SKM-1 (cell line): ENCODE measurements at regions not wholly inside any gene's neighbourhood (a gene's known extent, or its start where the extent isn't known, plus 50 kb on each side); places are given as distances from the start of the nearest gene placed in this dataset.

ENCODE experiments used
- DNase-seq: peaks from one replicate; lab custom pipeline; 2025; ENCODE audit not compliant: unreplicated experiment; lab: John Stamatoyannopoulos, UW

DNA sequence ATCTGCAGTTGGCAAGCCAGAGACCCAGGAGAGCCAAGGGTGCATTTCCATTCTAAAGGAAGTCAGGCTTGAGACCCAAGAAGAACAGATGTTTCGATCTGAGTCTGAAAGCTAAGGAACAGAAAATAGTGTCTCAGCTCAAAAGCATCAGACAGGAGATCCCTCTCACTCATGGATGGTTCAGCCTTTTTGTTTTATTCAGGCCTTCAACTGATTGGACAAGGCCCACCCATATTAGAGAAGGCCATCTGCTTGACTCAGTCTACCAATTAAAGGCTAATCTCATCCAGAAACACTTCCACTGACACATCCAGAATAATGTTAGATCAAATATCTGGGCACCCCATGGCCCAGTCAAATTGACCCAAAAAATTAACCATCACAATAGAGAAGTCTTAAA lies 255.0 kb downstream of the TXNL1 start:
- no peak for DNase-seq

DNA sequence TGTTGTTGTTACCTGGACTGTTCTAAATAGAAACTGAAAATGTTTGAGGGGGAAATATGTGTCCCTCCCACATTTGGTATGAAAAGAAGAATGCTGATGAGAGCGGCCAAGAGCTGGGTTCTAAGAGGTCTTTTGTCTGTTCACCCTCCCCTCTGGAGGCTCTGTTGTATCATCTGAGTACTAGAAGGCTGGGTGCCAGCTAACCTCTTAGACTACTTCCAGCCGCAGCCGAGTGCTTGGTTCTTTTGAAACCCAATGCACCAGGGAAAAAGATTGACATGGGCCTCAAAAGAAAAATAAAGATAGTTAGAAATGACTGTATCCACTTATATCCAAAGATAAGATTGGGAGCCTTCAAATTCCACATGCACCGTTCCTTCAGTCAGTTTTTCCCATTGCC lies 255.9 kb downstream of the TXNL1 start:
- DNase-seq = no peak

DNA sequence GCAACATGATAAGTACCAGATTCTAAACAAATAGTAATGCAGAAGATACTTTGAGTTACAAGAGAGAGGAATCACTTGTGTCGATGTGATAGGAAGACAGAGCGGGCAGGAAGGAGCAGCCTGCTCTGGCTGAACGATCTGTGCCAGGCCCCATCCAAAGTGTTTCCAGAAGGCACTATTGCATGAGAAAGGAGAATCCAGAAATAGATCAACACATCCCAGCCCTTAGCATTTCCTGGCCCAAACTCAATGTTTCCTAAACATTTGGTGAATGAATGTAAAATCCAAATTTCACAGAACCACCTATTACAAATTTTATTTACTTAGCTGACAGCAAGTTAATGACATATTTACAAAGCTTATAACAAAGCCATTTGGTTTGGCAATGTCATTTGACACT lies 257.2 kb downstream of the TXNL1 start:
- no peak for DNase-seq

DNA sequence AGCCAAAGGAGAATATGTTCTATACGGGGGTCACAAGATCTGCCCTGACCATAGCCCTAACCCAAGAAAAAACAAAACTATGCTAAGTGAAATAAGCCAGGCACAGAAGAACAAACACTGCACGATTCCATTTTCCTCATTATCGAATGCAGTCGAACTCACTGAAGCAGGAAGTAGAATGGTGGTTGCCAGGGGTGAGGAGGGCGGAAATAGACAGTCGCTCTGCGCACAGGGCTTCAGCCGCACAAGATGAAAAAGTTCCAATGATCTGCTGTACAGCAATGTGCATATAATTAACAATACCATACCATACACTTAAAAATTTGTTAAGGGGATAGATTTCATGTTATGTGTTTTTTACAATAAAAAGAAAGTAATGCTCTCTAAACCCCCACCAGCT lies 257.7 kb downstream of the TXNL1 start:
- DNase-seq = no peak

DNA sequence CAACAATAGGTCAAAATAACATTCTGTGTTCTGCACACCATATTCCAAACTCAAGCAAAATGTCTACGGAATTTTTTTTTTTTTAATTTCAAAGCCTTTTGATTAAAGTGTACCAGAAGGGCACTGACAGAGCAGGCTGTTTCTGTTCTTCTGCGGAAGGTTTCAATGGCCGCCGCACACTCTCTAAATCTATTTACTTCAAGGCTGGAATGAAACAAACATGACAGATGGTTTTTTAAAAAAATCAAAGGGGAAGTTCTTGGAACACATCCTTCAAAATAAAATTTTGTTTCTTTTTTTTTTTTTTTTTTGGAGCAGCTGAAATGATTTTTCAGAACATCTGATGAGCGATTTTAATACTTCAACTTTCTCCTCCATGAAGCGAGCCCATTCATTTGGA lies 259.1 kb downstream of the TXNL1 start:
- no peak for DNase-seq

DNA sequence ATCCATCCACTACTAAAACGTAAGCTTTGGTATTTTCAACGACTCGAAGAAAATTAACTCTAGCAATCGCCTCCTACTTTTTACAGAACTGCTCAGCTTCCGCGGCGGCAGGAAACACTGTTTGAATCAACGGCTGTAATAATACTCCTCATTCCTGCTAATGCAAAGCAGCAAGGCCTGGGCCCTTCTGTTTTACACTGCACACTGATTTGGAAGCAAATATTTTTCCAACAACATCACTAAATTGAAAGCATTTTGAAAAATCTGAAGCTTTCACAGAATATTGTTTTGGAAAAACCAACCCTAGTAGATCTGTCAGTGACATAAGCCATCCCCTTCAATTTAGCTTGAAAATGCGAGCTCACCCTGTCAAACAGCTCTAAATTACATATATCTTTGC lies 261.2 kb downstream of the TXNL1 start:
- DNase-seq = no peak

DNA sequence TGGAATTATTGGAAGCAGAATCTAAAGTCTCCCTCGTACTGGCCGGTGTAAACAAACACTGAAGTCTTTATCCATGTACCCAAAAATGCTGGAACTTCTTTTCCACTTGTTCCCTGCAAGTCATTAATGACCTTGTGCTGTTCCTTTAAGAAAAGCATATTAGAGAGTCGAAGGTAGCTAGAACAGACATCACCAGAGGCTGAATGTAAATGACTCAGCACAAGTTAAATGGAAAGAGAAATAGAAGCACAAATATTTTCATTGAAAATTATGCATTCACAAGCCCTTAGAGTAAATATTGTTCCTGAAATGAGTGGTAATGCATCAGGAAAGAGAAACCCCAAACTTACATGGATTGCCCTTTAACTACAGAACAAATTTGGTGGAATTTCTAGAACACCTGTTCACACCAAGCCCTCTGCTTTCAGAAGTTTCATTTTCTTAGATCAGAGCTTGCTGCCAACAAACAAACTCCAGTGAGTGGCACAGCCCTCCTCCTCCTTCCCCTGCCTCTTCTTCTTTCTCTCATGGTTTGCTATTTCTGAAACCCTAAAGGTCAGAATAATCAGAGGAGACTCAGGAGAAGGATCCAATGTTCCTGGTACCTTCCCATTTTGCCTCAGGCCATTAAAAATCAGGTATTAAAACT lies 264.3 kb downstream of the TXNL1 start:
- no peak for DNase-seq

DNA sequence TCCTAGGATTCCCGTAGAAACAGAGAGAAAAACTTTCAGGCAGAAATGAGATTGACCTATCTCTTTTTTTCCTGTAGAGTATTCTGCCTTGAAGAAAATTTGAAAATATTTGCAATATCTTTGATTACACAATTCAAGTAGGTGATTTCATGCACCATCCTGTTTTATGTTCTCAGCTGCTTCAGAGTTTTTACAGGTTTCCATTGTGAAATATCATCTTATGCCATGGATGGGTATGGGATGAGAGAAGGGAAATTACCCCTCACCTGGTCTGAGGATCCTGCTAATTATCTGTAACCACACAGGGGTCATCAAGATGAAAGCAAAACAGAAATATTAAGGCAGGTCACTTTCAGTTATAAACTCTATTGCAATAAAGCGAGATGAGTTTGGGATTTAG lies 264.8 kb downstream of the TXNL1 start:
- DNase-seq = no peak

DNA sequence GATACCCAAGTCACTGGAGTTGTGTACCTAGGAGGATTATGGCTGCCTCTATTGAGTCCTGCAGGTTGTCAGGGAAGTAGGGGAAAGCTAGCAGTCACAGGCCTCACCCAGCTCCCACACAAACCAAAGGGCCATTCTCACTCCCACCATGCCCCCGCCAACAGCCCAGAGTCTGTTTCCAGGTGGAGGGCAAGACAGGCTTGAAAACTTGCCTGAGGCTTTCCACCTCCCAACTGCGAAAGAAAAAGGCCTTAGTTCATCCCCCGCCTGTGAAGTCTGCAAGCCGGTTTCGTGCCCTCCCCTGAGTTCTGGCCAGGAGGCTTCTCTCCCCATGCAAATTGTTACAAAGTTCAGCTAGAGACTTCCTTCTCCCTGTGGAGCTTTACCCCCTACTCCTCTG lies 270.3 kb downstream of the TXNL1 start:
- DNase-seq = no peak

DNA sequence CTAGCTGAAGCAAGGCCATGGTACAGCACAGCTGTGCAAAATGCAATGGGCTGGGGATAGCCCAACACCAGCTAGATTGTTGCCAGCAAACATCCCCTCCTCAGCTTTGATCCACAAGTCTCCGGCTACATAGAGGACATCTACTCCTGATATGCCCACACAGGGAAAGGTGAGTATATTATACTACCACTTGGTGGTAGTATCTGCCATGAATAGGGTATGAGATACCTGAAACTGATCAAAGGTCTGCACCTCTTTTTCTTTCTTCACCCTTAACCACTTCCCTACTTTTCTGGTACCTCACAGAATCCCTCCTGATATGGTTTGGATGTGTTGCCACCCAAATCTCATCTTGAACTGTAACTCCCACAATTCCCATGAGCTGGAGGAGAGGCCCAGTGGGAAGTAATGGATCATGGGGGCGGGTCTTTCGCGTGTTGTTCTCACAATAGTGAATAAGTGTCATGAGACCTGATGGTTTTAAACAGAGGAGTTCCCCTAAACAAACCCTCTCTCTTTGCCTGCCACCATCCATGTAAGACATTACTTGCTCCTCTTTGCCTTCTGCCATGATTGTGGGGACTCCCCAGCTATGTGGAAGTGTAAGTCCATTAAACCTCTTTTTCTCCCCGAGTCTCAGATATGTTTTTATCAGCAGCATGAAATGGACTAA lies 279.6 kb downstream of the TXNL1 start:
- no peak for DNase-seq

DNA sequence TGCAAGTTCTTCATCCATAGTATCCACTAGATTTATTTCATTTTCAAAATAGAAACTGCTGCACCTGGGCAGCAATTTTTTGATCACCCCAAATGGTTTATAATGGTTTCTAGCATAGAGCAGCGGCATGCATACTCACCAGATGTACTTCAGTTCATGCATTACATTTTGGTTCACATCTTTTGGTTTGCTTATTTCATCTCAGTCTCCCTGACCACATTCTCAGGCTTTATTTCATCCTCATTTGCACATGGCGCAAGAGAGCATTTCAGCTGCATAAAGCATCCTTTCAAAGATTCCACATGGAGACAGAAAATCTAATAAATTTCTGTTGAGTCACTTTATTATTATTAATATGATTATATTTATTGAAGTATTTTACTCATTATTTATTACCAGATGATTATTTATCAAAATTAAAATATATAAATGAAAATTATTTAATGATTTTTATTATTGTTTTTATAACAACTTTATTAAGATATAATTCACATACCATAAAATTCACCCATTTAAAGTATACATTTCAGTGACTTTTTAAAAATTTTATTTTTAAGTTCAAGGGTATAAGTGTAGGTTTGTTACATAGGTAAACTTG lies 284.6 kb downstream of the TXNL1 start:
- no peak for DNase-seq

DNA sequence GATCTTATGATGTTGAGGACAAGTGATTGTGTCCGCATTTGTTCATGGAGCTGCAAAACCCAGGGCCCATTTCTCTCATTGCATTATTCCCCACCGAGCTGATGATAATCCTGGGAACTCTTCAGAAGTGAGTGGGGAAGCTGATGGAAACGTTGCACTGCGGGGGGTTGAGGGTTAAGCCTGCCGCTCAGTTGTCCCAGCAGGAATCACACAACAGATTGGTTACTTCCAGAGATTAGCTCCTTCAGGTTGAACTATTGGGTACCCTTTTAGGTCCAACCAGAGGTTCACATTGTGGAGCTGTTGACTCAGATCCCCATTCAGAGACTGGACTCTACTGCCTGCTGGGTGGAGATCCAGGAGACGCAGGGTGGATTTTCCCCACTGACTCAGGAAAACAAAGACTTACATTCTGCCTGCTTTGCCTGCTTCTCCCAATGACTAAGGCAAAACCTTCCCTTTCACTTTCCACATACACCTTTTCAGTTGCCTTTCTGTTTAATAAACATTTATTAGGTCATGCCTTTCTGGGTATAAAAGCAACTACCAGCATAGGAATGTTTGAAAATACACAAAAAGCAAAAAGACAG lies 286.4 kb downstream of the TXNL1 start:
- DNase-seq = no peak

DNA sequence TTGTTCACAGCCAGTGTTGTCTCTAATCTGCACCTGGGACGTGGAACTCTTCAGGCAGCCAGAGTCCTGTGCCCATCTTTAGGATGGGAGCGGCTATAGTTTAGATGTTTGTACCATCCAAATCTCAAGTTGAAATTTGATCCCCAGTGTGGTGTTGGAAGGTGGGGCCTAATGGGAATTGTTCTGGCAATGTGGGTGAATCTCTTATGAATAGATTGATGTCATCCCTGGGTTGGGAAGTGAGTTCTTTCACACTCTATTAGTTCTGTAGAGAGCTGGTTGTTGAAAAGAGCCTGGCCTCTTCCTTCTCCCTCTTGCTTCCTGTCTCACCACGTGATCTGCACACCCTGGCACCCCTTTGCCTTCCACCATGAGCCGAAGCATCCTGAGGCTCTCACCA lies 300.9 kb downstream of the TXNL1 start:
- DNase-seq = no peak

DNA sequence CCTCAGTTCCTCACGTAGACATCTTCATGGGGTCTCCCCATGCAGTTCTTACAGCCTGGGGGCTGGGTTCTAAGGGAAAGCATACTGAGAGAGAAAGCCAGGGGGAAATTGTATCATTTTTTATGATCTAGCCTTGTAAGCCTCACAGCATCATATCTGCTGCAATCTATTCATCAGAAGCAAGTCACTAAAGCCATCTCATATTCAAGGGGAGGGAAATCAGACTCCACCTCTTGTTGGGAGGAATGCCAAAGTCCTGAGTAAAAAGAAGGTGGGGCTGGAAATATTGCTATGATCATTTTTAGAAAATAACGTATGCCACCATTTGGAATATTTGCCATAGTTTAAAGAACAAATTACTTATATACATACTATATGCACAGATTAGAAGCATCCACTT lies 304.6 kb downstream of the TXNL1 start:
- no peak for DNase-seq

DNA sequence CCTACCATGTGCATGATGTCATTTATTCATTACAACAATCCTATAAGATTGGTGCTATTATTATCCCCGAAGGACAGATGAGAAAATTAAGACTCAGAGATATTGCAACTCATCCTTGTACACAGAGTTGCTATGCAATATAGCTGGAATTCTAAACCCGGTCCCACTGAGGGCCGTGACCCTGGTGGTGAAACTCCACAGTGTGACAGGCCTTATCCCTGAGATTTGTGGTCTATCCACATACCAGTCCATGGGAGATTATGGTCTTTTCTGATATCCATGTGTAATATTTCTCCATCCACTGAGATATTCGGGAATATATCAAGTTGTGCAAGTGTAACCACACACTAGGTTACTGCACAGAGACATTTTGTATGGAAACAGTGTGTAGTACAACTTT lies 305.2 kb downstream of the TXNL1 start:
- no peak for DNase-seq

DNA sequence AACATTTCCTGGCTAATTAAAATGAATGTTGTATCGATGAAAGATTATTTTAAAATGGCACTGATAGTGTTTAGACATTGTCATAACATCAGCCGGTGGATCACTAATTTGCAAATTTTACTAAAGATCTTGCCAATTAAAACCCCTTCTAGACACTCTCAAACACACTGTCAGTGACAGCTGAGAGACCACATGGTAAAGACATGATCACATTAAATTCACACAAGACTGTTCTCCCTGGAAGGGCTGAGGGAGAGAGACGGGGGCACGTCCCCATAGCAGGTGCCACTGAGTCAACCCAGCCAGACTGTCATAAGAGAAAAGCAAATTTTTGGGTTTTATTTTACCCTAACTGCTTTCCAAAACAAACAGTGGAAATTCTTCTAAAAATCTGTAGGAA lies 306.0 kb downstream of the TXNL1 start:
- DNase-seq = no peak

DNA sequence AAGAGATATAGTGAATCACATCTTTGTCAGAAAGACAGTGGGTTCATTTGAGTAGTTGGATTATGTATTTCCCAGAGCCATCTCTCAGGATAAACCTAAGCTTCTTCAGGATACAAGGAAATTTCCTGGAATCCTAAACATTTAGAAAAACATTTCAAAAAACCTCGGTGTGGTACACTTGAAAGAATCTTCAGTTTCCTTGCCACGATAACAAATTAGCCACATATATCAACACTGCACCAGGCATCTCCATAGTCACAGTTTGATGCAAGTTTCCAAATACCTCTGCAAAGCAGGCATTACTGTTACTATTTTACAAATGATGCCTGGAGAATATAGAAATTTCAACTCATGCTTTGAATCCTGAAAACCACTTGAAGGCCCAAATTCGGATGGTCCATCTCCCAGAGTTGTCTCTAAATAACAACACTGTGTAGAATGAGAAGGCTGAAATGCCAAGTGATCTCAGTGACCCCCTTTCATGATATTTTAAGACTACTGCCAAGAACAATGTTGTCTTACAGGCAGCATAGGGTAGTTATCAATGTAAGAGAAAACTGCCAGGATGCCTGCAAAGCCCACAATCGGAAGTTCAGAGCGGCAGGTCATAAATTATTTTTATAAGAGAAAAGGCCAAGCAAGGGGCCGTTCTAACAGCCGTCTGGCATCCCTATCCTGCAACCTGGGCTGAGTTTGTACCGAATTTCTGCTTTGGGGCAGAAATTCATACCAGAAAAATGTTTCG lies 307.9 kb downstream of the TXNL1 start:
- DNase-seq = no peak

DNA sequence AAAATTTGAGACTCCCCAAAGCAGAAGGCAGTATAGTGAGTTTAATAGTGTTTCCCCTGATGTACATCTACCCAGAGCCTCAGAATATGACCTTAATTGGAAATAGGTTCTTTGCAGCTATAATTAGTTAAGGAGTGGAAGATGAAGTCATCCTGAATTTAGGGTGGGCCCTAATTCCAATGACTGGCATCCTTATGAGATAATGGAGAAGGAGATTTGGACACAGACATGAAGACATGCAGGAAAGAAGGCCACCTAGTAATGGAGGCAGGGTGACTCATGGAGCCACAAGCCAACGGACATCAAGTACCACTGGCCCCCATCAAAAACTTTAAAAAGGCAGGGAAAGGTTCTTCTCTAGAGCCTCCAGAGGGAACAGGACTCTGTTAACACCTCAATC lies 308.9 kb downstream of the TXNL1 start:
- DNase-seq = no peak

DNA sequence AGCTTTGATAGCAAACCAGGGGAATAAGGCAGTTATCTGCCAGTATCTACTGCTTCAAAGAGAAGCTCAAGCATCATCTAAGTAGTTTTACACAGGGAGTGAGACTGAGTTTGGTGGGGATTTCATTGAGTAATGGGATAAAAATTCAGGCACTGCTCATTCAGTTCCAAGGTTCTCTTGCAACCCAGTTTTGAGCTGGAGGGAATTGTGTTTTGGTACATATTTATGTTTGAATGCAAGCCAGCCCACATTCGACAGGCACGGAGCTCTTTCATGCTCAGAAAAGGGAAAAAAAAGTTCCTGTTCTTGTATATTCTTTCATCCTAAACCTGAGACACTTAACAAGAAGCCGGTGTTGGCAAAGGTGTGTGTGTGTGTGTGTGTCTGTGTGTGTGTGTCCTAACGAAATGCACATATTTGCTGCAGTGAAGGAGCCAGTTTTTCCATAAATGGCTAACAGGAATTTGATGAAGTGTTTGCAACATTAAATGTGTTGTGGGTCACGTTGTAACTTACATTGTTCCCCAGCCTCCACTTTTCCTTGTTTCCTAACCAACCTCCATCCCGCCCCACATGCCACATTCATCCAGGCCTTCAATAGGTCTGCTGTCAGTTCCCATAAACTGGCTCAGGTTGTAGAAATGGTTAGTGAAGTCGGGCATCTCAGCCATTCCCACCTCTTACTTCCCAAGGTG lies 311.1 kb downstream of the TXNL1 start:
- no peak for DNase-seq

DNA sequence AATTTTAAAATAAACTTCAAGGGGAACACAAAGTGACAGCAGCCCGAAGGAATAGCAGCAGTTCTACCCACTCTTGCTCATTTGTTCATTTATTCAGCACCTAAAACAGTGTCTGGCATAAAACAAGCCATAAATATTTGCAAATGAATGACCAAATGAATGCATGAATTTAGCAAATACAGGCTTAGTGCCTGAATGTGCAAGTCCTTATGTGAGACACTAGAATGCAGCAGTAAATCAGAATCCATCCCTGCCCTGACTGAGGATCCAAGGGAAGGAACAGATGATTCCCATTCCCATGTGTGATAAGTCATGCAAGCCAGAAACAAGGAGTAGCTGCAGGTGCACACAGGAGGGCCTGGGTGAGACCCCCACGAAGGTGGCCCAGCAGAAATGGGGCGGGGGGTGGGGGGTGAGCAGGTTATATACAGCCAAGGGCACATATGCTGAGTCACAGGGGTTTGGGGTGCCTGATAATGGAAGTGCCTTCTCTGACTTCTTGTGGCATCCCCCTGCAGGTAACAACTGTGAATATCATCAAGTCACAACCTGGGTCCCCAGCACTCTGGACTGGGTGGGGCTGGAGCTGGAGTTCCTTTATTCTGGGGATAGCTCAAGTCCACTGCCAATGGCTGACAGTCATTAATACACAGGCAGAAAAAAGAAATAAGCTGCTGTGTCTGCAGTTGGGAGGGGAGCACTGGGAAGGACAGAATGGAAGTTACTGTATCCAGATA lies 311.9 kb downstream of the TXNL1 start:
- DNase-seq = no peak
